Body of pancreas (tissue), 4 donors: ENCODE measurements at regions not wholly inside any gene's neighbourhood (a gene's known extent, or its start where the extent isn't known, plus 50 kb on each side); places are given as distances from the start of the nearest gene placed in this dataset.

Experiments used
- POLR2A ChIP-seq, 3 donors: fragments of 450-650 bp; IDR thresholded peaks; one replicate each; pipeline ENCODE4 v1.6.1; 2016; ENCODE audit warnings: antibody characterized with exemption in 3 of 3, mild to moderate bottlenecking in 2 of 3
- TF ChIP-seq, protein P1 (sequence below), 7 experiments: fragments of 450-650 bp in 4 of 7; fragments of 200-600 bp in 3 of 7; sonication (generic) in 3 of 7; IDR thresholded peaks; one replicate each; pipeline ENCODE4 v1.5.1; 2016 to 2019; ENCODE audit warnings: antibody characterized with exemption in 7 of 7

DNA sequence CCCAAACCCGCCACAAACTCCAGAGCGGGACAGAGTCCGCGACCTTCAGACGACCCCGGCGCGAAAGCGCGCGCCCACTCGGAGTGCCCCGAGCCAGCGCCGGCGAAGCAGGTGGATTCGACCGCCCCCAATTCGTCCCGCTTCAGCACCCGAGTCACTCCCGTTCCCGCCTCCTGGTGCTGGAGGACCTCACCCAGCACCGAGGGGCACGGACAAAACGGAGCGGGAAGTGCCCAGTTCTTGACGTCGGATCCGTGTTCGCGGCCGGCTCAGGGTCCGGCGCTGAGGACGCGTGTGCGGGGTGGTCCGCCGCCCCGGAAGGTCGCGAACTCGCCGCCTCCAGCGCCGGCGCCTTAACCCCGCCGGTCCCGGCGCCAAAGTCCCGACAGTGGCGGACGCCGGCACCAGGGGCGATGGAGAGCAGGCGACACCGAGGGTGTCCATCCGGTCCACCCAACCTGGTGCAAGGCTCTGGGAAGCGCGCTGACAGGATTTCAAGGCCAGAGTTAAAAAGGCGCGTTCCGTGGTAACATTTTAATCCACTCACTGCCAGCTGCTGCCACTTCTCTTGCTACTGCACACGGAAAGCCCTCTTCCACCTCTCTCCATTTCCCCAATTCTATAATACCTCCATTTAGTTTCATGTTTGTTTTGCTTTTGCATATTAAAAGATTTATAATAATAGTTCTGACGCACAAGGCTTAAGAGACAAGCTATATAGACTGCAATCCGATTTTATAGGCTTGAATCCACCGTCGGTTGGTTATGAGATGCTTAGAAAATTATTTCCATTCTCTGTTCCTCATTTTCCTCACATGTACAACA, 240.0 kb upstream of the CPNE8 start:
- TF ChIP-seq POLR2A (IDR thresholded peaks at IDR 0.05), result no peak
- TF ChIP-seq, protein P1, sequence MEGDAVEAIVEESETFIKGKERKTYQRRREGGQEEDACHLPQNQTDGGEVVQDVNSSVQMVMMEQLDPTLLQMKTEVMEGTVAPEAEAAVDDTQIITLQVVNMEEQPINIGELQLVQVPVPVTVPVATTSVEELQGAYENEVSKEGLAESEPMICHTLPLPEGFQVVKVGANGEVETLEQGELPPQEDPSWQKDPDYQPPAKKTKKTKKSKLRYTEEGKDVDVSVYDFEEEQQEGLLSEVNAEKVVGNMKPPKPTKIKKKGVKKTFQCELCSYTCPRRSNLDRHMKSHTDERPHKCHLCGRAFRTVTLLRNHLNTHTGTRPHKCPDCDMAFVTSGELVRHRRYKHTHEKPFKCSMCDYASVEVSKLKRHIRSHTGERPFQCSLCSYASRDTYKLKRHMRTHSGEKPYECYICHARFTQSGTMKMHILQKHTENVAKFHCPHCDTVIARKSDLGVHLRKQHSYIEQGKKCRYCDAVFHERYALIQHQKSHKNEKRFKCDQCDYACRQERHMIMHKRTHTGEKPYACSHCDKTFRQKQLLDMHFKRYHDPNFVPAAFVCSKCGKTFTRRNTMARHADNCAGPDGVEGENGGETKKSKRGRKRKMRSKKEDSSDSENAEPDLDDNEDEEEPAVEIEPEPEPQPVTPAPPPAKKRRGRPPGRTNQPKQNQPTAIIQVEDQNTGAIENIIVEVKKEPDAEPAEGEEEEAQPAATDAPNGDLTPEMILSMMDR (IDR thresholded peaks at IDR 0.05), result peak; percentile 24 to 74 (median 66)
